Stimulated activated CD8-positive, alpha-beta memory T cell treated with anti-CD3 and anti-CD28 coated beads, Interleukin-15, amount 100 ng/mL, for 4 hours (primary cell): ENCODE measurements at regions not wholly inside any gene's neighbourhood (a gene's known extent, or its start where the extent isn't known, plus 50 kb on each side); places are given as distances from the start of the nearest gene placed in this dataset.

Experiments
- DNase-seq, 2 donors: peaks; one replicate each; pipeline ENCODE4 v3.0.0-alpha.2; 2020; ENCODE audit warnings: low read depth in 2 of 2

DNA sequence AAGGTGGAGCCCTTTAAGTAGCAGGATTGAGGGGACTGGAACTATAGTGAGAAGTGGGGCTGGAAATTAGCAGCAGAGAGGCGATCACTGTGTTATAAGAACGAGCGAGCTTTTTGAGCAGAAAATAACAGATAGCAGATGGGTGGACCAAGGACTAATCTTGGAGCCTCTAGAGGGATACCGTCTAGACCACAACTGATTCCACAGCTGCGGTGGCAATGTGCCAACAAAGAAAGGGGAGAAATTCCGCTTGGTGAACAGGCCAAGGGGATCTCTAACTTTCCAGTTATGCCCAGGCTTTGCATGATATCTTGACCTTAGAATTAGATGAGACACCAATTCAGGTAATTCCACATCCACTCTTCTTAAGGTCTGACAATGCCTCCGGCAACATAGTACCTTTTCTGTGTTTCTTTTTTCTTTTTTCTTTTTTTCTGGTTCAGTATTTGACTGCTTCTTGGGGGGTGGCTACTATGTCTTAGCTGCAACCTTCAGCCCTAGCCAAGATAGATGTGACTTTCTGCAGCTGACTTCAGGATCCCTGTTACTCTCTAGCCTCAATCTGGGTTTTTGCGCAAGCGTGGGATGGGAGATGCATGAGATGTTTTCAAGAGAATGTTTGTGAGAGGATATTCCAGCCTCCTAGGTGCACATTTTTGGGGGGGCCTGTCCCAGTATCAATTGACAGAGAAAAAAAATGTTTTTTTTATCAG, 143.4 kb upstream of the CPSF6 start:
- no peak for DNase-seq

- DNase-seq = no peak
Measured at GRCh38 chr12:69096669-69097335, 142.6 kb upstream of the CPSF6 start.

- DNase-seq = no peak
Measured at GRCh38 chr12:69097619-69098368, 141.6 kb upstream of the CPSF6 start.

GRCh38 chr12:69099201-69099837, 140.1 kb upstream of the CPSF6 start:
- DNase-seq = no peak

DNA sequence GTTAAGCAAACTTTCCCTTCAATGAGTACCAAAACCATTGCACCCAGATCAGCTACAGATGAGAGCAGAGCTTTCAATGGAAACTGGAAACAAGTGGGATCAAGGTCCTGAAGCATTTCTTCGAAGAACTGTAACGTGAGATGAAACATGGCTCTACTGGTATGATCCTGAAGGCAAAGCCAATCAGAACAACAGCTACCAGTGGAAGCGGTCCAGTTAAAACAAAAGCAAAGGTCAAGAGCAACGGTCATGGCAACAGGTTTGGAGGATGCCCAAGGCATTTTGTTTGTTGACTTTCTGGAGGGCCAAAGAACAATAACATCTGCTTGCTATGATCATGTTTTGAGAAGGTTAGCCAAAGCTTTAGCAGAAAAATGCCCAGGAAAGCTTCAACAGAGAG, 137.9 kb upstream of the CPSF6 start:
- no peak for DNase-seq

GRCh38 chr12:69102856-69103255, 136.5 kb upstream of the CPSF6 start:
- DNase-seq = no peak

- no peak for DNase-seq
Measured at GRCh38 chr12:69105101-69105962, 134.0 kb upstream of the CPSF6 start.

- no peak for DNase-seq
Measured at GRCh38 chr12:69106482-69107118, 132.8 kb upstream of the CPSF6 start.

DNA sequence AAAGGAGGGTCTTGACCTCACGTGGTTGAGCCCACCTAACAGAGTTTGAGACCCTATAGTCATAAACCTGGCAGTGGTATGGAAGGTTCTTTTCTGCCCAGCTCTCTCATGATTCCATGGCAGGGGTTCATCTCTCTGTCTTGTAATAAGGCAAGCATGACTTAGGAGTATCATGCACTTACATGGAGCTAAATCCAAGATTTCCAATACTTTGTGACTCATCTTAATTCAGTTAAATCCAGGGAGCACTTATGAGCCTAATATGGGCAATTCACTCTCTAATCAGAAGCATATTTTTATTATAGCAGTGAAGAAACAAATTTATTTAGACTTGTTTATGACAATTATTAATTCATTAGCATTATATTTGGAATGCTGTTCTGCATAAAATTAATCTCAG, 131.8 kb upstream of the CPSF6 start:
- DNase-seq = no peak

DNA sequence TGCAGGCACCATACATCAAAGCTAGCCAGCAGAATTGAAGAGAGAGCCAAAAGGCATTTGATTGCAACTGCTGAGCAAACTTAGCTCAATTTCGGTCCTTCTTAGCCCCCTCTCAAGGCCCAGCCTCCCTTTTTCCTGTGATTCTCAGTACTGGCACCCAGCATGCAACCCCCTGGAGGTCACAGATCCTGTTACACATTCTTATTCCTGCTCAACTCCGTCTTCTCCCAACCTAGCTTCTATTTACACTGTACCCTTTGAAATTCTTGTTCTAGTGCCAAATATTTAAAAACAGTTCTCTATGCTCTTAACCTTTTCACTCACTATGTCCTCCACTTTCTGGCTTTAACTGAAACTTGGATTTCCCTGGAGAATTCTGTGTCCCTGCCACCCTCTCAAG, 131.3 kb upstream of the CPSF6 start:
- DNase-seq = no peak

GRCh38 chr12:69112616-69113015, 126.8 kb upstream of the CPSF6 start:
- DNase-seq = no peak

DNA sequence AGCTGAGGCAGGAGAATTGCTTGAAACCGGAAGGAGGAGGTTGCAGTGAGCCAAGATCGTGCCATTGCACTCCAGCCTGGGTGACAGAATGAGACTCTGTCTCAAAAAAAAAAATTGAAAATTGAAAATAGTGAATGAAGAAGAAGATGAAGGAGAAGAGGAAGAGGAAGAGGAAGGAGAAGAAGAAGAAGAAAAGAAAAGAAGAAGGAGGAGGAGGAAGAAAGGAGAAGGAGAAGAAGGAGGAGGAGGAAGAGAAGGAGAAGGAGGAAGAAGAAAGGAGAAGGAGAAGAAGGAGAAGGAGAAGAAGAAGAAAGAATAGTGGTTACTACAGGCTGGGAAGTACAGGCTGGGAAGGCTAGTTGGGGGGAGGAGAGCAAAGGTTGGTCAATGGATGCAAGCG, 124.3 kb upstream of the CPSF6 start:
- DNase-seq = no peak

DNA sequence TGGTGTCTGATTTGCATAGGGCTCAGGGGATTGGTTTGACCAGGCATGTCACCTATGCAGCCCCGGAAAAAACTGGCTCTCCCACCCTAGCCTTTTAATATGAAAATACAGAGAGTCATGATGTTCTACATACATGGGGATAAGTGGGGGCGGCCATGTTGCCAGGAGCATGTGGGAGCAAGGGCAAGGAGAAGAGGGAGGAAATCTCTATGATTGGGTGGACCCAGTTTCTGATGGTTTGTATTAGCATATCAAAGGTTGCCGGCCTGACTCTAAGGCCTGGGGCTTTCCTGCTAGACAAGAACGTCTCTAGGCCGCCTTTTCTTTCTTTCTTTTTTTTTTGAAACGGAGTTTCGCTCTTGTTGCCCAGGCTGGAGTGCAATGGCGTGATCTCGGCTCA, 123.4 kb upstream of the CPSF6 start:
- no peak for DNase-seq

GRCh38 chr12:69117566-69118266, 121.7 kb upstream of the CPSF6 start:
- DNase-seq = no peak

DNA sequence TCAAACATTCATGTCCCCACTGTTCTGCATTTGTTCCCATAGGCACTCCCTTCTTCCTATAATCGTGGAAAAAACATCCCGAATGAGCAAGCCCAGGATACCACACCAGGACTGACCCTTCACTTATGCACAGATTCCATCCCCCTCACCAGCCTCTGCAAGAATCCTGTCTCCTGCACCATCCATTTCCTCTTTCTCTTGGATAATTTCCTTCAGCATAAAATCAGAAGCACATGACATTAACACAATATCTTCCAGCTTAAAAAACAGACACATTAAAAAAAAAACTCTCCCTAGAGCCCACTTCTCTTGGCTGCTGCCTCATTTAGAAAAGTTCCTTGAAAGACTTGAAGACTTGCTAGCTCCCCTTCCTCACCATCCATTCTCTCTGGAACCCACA, 120.9 kb upstream of the CPSF6 start:
- DNase-seq = no peak

GRCh38 chr12:69119770-69120169, 119.6 kb upstream of the CPSF6 start:
- no peak for DNase-seq

GRCh38 chr12:69120354-69120753, 119.0 kb upstream of the CPSF6 start:
- no peak for DNase-seq

DNA sequence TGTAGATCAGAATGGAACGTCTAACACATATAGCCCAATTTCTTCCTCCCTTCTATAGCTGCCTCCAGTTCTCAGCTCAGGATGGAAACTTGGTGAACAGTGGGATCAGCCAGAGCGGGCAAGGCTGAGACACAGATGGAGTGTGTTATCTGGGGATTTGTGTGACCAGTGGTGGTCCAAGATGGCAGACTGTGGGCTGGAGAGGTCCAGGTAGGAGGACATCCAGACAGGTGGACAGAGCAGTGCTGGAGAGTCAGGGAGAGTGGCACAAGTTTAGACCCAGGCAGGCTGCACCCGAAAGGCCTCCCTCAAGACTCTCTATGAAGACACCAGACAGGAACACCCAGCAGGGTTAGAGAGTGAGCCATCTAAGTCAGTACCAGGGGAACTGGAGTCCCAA, 116.1 kb upstream of the CPSF6 start:
- DNase-seq = no peak

GRCh38 chr12:69123919-69124638, 115.3 kb upstream of the CPSF6 start:
- DNase-seq = no peak

DNA sequence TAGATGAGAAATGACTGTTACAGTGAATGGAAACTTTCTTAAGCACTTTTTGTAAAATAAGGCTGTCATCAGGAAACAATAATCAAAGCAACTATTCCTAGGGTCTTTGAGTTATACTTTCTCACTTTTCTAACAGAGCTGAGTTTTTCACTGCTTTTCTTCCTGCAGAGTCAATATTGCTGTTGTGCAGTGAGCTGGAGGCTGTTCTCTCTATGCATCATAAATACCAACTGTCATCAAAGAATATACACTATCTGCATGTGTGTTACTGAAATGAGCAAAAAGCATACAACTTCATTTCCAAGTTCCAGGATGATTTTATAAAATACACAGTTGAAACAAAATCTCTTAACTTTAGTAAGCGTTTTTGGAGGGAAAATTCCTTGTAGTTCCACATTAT, 110.4 kb upstream of the CPSF6 start:
- DNase-seq = no peak
